Occipital lobe (tissue), 1 donor: ENCODE measurements at regions not wholly inside any gene's neighbourhood (a gene's known extent, or its start where the extent isn't known, plus 50 kb on each side); places are given as distances from the start of the nearest gene placed in this dataset.
"Not testable (repeated sequence)": the region's sequence is repeated elsewhere in the genome, so short reads cannot be mapped to it uniquely, and the experiment has no call there.

Experiments
- DNase-seq: peaks from one replicate; lab custom pipeline; 2025; lab: John Stamatoyannopoulos, UW

DNA sequence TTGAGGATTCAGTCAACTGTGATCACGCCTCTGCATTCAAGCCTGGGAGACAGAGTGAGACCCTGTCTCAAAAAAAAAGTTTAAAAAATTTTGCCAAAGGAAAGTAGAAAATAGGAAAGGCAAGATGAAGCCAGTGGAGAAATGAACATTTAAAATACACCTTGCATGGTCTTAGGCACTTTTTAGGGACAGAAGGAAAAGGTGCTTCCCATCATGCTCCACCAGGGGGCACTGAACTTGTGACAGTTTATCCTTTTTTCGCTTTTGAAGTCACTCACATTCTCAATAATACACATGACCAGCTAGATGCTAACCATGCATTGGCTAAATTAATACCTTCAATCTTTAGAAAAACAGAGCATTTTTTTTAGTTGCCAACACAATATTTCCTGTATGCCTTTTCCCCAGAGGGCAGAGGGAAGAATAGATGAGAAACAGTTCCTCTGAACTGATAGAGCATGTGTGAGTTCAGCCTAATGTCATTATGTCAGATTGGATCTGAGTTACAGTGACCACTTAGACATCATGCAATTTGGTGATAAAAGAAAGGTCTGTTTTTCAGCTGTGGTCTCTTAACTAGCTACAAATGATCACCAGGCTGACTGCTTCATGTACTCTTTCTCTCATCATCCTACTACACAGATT, 221.8 kb upstream of the SSTR1 start:
- DNase-seq = no peak

DNA sequence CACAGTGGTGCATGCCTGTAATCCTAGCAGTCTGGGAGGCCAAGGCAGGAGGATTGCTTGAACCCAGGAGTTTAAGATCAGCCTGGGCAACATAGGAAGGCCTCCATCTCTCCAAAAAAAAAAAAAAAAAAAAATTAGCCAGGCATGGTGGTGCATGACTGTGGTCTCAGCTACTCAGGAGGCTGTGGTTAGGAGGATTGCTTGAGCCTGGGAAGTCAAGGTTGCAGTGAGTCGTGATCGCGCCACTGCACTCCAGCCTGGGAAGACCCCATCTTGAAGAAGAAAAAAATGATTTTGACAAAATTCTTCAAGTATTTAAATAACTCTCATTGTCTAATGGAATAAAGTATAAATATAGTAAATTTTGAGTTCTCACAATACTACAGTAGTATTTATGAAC, 219.2 kb upstream of the SSTR1 start:
- no peak for DNase-seq

DNA sequence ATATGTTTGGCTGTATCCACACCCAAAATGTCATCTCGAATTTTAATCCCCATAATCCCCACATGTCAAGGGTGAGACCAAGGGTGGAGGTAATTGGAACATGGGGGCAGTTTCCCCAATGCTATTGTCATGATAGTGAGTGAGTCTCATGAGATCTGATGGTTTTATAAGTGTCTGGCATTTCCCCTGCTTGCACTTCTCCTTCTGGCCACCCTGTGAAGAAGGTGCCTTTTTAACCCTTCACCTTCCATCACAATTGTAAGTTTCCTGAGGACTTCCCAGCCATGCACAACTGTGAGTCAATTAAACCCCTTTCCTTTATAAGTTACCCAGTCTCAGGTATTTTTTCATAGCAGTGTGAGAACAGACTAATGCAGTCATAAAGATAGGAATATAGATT, 216.7 kb upstream of the SSTR1 start:
- no peak for DNase-seq

DNA sequence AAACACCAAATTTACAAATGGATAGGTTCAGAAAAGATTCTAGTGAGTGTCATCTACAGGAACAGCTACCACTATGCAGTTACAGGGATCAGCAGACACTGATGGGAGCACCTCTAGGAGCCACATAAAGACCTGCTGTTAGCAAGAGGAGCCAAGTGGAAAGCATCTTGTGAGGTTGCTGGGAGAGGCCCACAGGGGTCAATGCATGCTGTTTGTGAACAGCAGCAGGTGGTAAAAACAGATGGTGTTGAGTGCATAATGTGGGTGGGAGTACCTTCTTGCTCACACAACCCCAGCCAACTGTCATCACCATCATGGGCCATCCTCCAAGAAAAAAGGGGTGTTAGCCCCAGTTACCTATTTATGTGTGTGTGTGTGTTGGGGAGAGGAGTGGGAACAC, 215.2 kb upstream of the SSTR1 start:
- DNase-seq = no peak

DNA sequence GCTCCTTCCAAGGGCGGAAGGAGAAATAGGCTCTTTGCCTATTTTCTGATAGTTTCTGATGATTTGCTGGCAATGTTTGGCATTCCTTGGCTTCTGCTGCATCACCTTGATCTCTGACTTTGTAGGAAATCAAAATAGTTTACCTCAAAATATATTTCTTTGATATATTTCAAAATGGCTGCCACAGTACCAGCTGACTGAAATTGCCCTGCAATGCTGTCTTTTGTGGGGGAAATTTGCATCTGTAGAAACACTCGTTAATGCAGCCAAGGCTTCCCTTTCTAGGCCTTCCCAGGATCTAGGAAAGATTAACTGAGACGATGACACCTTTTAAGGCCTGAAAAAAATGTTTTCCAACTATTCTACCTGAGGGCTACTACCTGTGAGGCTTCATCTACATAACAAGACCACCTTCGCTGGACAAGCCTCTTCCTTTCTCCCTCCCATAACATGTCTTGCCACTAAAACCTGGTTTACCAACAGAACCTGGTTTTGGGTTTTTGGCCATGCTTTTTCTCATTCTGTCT, 212.8 kb upstream of the SSTR1 start:
- no peak for DNase-seq

DNA sequence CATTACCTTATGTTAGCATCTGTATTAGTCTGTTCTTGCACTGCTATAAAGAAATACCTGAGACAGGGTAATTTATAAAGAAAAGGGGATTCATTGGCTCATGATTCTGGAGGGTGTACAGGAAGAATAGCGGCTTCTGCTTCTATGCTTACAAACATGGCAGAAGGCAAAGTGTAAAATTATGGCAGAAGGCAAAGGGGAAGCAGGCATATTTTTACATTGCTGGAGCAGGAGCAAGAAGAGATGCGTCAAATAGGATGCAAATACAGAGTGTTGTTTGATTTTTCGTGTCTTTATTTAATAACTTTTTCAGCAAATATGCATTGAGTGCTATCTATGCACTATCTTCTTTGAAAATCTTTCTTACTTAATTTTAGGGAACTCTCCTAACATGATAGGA, 210.7 kb upstream of the SSTR1 start:
- no peak for DNase-seq

DNA sequence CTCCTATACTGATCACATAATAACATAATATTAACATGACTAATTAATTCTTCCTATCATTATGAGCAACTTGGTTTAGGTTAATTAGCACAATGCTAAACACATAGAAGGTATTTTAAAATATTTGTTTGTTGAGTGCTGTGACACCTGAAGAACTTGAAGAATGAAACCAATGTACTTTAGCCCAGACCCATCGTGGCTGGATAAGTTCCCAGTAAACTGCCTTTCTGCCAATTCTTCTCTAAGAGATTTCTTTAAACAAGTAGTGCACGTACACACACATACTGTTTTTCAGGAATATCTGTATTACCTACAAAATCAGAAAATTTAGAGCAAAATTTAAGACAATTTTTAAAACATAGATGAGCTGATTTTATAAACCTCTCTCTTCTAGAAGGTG, 207.4 kb upstream of the SSTR1 start:
- no peak for DNase-seq

DNA sequence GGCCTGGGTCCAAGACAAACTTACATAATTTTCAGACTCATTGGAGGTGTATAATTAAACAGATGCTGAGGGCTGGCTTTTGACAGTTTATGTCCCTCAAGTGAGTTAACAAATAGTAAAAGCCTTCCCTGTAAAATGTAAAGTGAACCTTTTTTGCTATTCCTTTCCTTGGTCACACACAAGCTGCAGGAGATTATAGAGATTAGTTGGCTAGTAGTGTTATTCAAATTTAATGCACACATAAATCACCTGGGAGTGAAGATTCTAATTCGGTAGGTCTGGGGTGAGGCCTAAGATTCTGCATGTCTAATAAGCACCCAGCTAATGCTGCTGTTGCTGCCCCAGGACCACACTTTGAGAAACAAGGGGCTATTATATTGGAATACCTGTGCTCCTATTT, 206.2 kb upstream of the SSTR1 start:
- no peak for DNase-seq

DNA sequence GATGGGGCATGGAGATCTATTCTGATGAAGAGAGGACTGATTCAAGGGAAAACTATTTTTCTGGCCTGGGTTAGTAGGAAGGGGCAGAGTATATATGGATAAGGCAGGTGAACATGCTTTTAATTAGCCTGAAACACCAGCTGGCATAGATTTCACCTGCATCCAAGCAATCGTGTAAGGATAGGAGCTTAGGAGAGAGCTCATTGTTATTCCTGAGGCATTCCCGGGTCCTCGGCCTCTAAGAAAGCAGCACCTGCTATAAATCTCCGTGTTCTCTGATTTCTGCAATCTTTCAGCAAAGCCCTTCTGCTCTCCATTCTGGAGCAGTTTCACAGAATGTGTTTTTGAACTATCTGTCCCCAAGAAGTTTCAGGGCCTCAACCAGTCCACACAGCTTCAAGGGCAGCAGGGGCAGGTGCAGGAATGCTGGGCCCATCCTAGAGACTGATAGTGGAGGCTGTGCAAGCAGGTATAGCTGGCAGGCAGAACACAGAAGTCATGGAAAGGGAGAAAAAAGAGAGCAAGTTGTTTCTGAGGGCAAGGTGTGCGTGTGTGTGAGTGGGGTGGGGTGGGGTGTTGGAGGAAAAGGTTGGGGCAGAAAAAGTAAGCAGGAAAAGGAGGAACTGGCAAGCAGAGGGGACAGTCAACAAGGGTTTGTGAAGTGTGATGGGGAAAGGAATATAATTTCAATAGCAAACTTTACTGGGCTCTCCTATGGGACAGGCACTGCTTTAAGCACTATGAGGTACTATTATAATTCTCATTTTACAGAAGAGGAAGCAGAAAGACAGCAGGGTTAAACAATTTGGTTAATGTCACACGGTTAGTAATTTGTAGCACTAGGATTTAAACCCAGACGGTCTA, 203.7 kb upstream of the SSTR1 start:
- DNase-seq = no peak

DNA sequence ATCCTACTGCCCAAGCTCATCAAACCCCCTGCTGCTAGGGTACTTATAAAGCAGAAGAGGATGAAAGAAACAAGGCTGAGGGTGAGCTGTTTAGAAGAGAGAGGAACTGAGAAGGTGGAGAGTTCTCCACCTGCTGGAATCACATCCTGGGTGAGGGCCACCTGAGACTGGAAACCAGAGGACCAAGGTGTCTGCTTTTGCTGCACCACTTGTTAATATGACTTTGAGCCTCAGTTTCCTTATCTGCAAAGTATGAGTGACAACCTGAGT, 203.2 kb upstream of the SSTR1 start:
- DNase-seq = no peak

DNA sequence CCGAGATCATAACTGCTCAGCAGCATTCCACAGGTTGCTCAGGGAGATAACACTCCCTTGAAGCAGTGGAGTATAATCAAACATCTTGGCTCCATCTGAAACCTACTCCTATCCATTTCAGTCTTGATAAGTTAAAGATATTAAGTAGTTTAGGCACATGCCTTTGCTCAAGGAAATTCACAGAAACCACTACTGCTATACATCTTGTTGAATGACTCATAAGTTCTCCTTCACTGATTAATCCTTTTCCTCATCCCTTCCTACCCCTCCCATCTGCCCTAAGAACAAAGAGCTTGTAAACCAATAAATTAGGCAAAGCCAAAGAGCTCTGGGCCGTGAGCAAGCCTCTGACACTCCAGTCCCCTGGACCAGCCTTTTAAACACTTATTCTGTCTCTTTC, 196.5 kb upstream of the SSTR1 start:
- not testable (repeated sequence) for DNase-seq

DNA sequence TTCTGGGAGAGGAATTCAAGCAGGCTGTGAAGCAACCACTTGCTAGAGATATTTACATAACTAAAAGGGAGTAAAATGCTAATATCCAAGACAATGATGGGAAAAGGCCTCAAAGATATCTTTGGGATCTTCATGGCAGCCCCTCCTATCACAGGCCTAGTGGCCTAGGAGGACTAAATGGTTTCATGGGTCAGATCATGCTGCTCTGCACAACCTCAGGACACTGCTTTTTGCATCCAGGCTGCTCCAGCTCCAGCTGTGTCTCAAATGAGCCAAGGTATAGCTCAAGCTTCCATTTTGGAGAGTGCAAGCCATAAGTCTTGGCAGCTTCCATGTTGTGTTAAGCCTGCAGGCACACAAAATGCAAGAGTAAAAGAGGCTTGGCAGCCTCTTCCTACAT, 195.6 kb upstream of the SSTR1 start:
- DNase-seq = no peak

DNA sequence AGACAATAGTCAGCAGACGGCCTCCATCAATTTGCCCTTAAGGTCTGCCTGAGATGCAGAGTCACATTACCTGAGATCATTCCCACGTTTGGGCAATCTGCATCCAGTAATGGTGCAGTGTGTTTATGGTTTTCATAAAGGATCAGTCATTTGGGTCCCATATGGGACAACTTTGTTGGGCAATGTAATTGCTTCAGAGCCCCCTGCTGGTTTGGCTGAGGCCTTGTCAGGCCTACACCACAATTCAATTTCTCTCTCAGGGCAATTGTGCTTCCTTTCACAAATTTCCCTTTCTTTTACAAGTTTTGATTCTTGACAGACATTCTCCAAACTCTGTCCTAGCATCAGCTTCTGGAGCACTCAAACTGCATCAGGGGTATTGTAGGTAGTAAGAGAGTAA, 191.2 kb upstream of the SSTR1 start:
- no peak for DNase-seq

DNA sequence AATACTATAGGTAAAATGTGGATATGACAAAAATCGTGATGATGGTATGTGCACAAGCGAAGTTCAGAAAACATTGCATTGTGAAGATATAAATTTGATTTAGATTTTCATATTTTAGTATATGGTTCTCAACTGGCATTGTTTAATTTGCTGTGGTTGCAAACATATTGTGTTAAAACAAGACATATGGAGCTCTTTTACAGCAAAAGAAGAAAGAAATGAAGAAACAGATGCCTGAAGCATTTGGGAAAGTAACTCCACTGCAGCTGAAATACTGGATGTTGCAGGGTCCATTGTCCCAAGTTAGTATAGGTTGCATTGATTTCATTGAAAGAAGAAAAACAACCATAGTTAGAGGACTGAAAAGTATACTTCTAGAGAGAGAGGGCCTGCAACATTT, 185.8 kb upstream of the SSTR1 start:
- DNase-seq = no peak

DNA sequence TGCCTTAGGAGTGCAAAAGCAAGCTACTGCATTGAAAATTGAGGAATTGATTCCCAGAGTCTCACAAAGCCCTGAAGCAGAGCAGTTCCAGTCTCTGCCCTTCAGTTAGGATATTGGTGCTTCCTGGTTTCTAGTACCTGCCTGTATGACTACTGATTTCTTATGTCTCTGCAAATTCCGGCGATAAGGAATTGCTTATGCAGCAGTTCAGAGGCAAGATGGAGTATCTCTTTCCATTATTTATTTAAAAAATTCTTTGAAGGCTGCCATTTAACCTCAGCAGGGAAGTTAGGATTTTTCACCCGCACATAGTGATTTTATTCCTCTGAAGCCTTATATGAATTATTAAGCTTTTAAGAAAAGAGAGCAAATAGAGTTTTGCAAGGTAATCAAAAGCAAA, 184.9 kb upstream of the SSTR1 start:
- DNase-seq = no peak

DNA sequence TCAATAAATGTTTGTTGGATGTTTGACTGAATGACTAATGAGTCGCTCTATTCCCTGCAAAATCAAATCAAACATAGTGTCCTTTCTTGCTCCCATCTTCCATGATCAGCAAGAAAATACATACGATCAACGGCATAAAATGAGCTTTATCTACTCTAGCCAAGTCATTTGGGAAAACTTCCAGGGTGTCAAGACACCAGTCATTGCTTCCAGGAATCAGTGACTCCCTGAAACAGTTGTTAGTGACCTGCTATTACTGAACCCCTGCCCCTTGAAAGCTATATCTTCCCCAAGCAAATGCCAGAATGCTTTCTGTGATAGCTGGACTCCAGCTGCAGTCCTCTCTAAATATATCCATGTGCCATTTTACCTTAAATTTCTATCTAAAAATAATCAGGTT, 169.5 kb upstream of the SSTR1 start:
- no peak for DNase-seq

DNA sequence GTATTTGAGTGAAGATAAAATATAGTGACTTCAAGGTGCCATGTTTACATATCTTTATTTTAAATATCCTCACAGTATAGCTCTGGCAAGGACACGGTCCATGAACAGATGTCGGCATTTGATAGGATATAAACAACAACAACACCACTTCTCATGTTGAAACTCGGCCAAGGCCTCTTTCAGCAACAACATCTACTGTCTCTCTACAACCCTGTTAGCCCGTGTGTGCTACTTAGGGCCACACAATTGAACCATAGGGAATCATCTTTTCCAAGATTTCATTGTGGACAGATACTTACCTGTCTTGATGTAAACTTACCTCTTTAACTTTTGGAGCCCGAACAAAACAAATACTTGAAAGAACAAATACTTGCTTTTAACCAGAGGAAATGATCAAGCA, 168.7 kb upstream of the SSTR1 start:
- no peak for DNase-seq

DNA sequence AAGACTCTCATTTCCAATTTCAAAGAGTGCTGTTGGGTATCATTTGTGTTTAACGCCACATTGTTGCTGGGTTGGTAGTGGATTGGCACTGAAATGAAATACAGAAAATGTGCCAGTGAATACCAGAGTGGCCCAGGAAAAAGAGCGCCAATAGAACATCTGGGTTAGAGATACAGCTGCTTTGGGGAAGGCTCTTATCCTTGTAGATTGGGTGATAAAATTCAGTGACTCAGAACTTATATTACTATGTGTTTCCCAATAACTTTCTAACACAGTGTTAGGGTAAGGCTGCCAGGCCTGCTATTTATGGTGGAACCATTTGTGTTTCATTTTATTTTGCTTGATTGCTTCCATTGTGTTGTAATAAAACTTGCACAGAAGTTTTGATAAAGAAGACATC, 168.2 kb upstream of the SSTR1 start:
- DNase-seq = no peak

DNA sequence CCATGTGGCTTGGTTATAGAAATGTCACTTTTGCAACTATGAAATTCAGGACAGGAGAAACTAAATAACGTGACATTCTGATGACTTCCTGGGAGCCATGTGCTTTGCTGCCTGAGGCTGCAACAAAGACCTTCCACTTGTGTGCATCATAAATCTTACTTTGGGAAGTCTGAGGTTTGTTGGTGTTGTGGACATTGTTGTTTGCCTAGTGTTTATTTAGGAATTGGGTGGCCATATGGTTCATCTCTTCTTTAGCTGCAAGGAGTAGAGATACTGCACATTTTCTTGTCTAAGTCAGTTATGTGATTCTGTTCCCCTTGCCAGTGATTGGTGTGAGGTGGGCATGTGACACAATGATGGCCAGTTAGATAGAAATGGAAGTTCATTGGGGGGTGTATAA, 167.3 kb upstream of the SSTR1 start:
- DNase-seq = no peak

DNA sequence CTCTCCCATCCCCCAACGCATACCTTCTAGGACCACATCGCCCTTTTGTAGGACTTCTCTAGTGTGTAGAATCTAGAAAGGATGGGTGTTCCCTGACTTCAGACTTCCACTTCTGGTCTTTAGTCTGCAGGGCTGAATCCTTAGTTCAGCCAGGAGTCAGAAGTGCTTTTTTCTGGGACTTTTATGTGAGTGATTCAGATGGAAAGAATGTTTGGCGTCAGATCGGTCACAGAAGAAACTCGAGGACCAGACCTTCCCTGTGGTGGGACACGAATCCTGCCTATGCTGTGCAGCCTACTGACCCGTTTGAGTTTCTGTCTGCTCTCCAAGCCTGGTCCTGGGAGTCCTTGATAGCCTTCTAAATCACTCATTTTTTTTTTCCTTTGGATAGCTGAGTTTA, 165.4 kb upstream of the SSTR1 start:
- DNase-seq = no peak

DNA sequence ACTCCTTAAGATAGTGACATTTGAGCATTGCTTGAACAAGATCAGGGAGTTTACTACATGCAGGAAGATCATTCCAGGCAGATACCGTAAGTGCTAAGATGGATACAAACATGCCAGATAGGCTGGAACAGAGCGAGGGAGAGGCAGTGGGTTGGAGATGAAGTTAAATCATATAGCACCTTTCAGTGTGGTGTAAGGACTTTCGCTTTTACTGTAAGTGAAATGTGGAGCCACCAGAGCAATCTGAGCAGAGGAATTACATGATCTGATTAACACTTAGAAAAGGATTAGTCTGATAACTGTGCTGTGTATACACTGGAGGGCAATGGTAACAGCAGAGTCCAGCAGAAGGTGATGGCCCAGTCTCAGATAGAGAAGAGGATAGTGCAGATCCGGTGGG, 163.0 kb upstream of the SSTR1 start:
- DNase-seq = no peak

DNA sequence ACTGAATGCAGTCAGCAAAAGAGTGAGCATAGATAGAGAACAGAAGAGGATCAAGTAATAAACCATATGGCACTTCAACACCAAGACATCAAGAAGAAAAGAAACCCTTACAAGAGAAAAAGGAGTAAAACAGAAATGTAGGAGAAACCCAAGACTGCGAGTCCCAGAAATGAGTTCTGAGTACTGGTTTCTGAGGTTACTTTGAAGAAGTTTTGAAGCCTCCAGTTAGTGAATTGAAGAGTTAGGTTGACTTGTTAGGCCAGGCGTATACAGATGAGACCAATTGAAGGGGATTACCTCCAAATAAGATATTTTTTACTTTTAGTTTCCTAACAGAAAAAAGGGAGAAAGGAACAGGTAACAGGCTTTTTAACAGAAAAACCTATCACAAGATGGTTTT, 162.2 kb upstream of the SSTR1 start:
- DNase-seq = no peak

DNA sequence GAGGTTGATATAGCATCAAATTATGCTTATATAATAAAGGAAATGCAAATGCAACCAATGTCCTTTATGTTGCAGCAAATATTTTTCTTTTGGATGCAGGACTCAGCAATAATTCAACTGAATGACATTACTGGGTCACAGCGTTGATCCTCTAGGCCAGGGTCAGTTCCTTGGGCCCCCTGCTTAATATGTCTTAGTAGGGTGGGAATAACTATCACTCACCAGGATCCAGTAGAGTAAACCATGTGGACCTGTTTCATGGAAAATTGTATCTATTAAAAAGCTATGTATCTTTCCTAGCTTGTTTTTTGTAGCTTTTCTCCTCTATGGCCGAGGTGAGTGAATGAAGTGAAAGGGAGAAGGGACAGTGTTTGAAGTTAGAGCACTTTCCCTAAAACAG, 161.5 kb upstream of the SSTR1 start:
- no peak for DNase-seq
